IMR-90 (cell line): ENCODE measurements at regions not wholly inside any gene's neighbourhood (a gene's known extent, or its start where the extent isn't known, plus 50 kb on each side); places are given as distances from the start of the nearest gene placed in this dataset.

Experiments
- POLR2A ChIP-seq: IDR thresholded peaks from 2 replicates; pipeline ENCODE4 v1.6.1; 2012; ENCODE audit warnings: mild to moderate bottlenecking, low read depth, low read length
- SMC3 ChIP-seq: fragments of 150-350 bp; IDR thresholded peaks from 2 replicates; pipeline ENCODE4 v1.6.1; 2016; ENCODE audit warnings: low read depth, mild to moderate bottlenecking, antibody characterized with exemption, low read length, moderate library complexity
- TF ChIP-seq, protein P1 (sequence below): conservative IDR thresholded peaks from 2 replicates; pipeline ENCODE4 v1.5.1; 2012; ENCODE audit warnings: mild to moderate bottlenecking, low read depth, low read length, improper control_type of control experiment

DNA sequence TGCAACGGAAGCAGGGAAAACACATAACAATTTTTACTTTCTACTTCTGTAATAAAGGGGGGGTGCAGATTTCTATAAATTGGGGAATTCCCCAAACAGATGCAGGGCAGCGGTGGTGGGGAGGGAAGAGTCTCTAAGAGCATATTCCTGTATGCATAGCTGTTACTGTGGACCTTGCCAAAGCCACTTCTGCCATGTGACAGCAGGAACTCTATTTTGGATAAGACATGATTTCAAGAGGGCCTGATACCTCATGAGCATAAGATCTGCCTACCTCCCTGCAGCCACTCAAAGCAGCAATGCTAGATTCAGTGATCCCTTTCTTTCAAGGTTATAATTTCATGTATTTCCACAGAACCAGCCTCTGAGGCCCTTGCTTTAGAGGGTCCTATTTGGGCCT is 86.2 kb upstream of the CNKSR3 start:
- TF ChIP-seq, protein P1, sequence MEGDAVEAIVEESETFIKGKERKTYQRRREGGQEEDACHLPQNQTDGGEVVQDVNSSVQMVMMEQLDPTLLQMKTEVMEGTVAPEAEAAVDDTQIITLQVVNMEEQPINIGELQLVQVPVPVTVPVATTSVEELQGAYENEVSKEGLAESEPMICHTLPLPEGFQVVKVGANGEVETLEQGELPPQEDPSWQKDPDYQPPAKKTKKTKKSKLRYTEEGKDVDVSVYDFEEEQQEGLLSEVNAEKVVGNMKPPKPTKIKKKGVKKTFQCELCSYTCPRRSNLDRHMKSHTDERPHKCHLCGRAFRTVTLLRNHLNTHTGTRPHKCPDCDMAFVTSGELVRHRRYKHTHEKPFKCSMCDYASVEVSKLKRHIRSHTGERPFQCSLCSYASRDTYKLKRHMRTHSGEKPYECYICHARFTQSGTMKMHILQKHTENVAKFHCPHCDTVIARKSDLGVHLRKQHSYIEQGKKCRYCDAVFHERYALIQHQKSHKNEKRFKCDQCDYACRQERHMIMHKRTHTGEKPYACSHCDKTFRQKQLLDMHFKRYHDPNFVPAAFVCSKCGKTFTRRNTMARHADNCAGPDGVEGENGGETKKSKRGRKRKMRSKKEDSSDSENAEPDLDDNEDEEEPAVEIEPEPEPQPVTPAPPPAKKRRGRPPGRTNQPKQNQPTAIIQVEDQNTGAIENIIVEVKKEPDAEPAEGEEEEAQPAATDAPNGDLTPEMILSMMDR: no peak
- no peak for TF ChIP-seq POLR2A
- TF ChIP-seq SMC3: no peak
